DOHH2 (cell line): ENCODE measurements at regions not wholly inside any gene's neighbourhood (a gene's known extent, or its start where the extent isn't known, plus 50 kb on each side); places are given as distances from the start of the nearest gene placed in this dataset.

ENCODE experiments used
- CTCF ChIP-seq: fragments of 200-600 bp; sonication (generic); IDR thresholded peaks from one replicate; pipeline ENCODE4 v1.5.1; 2014; ENCODE audit warnings: antibody characterized with exemption, mild to moderate bottlenecking, low read depth, low read length; ENCODE audit not compliant: poor library complexity, severe bottlenecking
- EZH2phosphoT487 ChIP-seq: fragments of 200-600 bp; sonication (generic); IDR thresholded peaks from 2 replicates; pipeline ENCODE4 v1.6.1; 2017; ENCODE audit warnings: borderline replicate concordance, mild to moderate bottlenecking, antibody characterized with exemption, low read length, moderate library complexity, mixed read lengths

- no peak for TF ChIP-seq CTCF
- no peak for TF ChIP-seq EZH2phosphoT487
These were observed 57.2 kb upstream of the ELMO1 start for GRCh38 chr7:37505750-37506353.
